Epithelial cell of esophagus (primary cell): ENCODE measurements at regions not wholly inside any gene's neighbourhood (a gene's known extent, or its start where the extent isn't known, plus 50 kb on each side); places are given as distances from the start of the nearest gene placed in this dataset.

Experiments used
- DNase-seq: peaks from one replicate; pipeline ENCODE4 v3.0.0; 2010; ENCODE audit warnings: low read depth
- H3K4me3 ChIP-seq: 2 replicates; pipeline ENCODE4 v1.5.1; 2011; ENCODE audit warnings: mild to moderate bottlenecking, low read length, control low read depth
- CTCF ChIP-seq: IDR thresholded peaks from 2 replicates; pipeline ENCODE4 v1.5.1; 2011; ENCODE audit warnings: low read depth, mild to moderate bottlenecking, low read length, control low read depth, inconsistent platforms; ENCODE audit not compliant: insufficient read depth; ENCODE audit errors: missing control alignments

- TF ChIP-seq CTCF = no peak
- DNase-seq = no peak
- H3K4me3 ChIP-seq = no peak overlapping the region
These were observed 731.6 kb upstream of the MMS22L start for GRCh38 chr6:98014442-98015201.

GRCh38 chr6:98016565-98016964 lies 733.5 kb upstream of the MMS22L start:
- TF ChIP-seq CTCF = no peak
- DNase-seq = no peak
- no peak overlapping the region for H3K4me3 ChIP-seq

- no peak for DNase-seq
- H3K4me3 ChIP-seq = no peak overlapping the region
- no peak for TF ChIP-seq CTCF
These were observed 737.2 kb upstream of the MMS22L start for GRCh38 chr6:98020222-98020621.

GRCh38 chr6:98024359-98024758 lies 741.3 kb upstream of the MMS22L start:
- TF ChIP-seq CTCF = no peak
- H3K4me3 ChIP-seq = no peak overlapping the region
- no peak for DNase-seq

GRCh38 chr6:98027898-98028297 lies 744.9 kb upstream of the MMS22L start:
- DNase-seq = no peak
- no peak for TF ChIP-seq CTCF

GRCh38 chr6:98033617-98034016 lies 750.6 kb upstream of the MMS22L start:
- no peak for DNase-seq
- TF ChIP-seq CTCF = no peak
- H3K4me3 ChIP-seq = no peak overlapping the region

More at GRCh38 chr6:98027898-98028297, 744.9 kb upstream of the MMS22L start:
- no peak overlapping the region for H3K4me3 ChIP-seq

- H3K4me3 ChIP-seq = no peak overlapping the region
- no peak for TF ChIP-seq CTCF
- no peak for DNase-seq
These were observed 753.4 kb upstream of the MMS22L start for GRCh38 chr6:98036344-98036923.
